GM04504 (cell line): ENCODE measurements at regions not wholly inside any gene's neighbourhood (a gene's known extent, or its start where the extent isn't known, plus 50 kb on each side); places are given as distances from the start of the nearest gene placed in this dataset.

Experiments used
- DNase-seq: peaks from one replicate; pipeline ENCODE4 v3.0.0-alpha.2; 2012; ENCODE audit warnings: low read depth

DNA sequence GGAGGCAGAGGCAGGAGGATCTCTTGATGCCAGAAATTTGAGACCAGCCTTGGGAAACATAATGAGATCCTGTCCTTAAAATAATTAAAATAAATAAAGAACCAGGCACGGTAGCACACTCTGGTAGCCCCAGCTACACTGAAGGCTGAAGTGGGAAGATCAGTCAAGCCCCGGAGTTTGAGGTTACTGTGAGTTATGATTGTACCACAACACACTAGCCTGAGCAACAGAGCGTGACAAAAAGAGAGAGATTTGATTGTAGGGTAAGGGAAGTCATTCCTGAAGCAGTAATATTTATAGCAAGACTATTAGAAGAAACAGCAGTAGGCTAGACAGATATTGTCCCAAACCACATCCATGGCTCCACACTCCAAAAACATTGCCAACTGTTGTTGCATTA lies 1408.4 kb upstream of the TENM4 start:
- DNase-seq = no peak

DNA sequence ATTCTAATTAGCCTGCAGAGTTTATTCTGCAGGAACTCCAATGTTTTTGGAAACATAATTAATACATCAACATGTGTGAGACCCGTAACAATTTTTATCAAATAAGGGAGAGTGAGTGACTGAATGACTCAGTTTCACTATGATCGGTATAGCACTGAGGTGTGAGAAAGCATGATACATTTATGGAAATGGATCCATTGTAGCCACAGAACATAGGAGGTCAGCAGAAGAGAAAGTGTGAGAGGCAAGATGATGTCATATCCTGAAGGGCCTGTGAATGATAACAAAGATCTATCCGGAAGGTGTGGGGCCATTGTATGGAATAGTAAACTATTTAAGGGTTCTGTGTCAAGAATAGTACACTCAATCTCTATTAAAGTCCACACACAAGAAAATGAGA lies 1406.1 kb upstream of the TENM4 start:
- no peak for DNase-seq

DNA sequence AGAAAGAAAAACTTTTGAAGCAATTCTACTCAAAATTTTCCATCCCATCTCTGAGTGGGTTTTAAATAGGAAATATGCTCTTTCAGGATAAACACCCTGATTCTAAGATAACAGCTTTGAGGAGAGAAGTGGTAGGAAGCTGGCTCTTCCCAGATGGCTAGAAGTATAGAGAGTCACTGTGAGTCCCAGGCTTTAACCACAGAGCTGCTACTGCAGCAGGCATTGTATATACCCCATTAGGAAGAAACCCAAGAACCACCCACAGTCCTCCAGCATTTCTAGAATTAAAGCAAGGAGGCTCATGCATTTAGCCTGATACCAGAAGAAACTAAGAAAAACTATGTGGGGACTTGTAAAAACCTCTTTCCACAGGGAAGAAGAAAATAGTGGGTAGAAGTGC lies 1405.6 kb upstream of the TENM4 start:
- no peak for DNase-seq

DNA sequence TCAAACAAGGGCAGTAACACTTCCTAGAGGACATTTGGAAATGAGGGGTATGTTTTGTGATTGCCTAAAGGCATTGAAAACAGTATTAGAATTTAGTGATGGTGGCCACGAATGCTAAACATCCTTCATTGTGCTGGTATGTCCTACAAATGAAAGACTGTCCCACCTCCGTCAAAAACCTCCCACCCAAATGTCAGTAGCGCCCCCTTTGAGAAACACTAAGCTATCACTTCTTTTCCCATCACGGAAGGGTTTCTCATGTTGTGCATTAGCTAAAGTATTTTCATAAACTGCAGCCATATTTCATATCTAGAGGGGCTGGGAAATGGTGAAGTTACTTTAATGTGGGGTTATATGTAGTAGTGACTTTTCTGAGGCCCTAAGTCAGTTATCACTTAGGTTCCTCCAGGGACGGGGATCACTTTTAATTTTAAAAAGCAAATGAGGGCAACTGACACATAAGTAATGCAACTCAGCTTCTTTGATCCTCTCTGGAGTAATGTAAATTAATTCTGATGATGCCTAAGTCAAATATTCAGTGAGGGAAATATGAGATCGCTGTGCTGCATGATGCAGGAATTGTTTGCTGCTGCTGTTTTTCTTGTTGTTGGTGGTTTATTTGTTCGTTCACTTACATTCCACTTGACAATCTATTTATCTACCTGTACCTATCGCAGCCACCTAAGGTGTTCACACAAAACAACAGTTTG lies 1403.4 kb upstream of the TENM4 start:
- no peak for DNase-seq

DNA sequence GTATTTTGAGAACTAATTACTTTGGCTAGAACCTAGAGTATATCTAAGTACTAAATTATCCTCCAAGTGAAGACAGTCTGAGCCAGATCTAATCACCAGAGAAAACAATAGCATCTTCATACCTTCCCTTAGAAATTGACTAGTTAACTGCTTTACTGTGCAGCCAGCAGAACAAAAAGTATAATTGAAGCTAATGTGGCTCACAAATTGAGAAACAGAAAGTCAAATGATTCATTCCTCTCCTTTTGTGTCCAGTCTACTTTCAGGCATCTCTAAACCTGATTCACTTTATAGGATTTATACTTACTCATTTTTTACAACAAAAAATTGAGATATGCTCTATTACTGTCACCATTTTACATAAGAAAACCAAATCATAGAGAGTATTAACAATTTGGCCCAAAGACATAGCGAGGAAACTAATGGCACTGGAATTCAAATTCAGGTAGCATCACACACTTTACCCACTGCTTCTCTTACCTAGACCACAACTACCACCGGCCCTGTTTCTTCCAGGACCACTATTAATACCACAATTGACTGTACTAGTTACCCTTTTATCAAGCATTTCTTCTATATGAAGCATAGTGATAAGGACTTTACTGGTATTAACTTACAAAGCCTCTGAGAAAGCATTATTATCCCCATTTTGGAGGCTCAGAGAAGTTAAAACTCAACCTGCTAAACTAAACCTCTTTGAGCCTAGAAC lies 1402.6 kb upstream of the TENM4 start:
- no peak for DNase-seq

DNA sequence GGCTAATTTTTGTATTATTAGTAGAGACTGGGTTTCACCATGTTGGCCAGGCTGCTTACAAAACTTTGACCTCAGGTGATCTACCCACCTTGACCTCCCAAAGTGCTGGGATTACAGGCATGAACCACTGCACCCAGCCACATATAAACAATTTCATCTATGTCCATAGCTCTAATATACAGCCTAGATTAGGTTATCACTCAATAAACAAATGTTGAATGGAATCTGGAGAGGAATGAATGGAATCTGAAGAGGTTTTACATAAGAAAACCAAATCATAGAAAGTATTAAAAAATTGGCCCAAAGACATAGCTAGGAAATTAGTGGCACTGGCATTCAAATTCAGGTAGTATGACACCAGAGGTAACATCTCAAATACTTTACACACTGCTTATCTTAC lies 1401.4 kb upstream of the TENM4 start:
- no peak for DNase-seq

DNA sequence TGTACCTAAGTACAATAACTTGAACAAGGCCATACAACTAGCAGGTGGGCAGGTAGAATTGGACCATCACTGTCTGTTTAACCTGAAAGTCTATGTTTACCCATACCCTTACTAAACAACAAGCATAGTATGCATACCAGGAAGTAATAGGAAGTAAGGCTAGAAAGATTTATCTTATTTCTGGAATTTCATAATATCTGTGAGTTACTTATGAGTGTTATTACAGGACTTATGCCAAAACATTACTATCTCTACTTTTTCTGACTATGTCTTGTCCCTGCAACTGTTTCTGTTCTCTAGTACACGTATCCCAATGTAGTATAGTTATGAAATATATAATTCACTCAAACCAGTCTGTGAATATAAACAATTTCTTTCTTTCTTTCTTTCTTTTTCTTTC lies 1400.8 kb upstream of the TENM4 start:
- no peak for DNase-seq

DNA sequence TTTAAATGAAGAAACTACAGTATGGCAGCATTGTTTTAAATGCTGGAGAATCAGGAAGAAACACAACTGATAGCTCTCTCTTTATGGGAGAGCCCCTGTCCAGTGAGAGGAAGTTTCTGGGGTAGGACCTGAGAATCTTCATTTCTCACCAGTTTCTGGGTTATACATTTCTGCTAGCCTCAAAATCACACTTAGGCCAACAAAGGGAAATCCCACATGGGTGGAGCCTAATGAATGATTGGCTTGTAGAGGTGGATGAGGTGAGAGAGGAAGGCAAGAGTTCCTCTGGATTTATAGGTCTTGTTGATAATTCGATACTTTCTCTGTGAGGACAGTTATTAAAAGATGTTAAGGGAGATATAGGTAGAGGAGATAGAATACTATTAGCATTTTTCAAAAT lies 1397.3 kb upstream of the TENM4 start:
- DNase-seq = no peak

DNA sequence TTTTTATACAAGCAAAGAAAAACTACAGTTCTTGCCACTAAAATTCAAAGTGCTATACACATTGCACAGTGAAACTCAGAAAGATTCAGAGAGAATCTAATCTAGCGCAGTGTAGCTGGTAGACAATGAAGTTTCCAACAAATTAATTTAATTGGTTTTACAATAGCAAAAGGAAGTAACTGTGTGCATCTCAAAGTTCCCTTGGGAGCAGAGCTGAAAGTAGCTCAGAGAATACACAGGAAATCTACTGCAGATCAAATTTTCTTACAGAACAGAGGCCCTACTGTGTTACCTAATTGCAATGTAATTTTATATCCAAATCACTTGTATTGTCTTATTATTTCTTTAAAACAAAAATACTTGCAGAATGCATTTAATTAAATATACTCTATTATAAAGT lies 1396.2 kb upstream of the TENM4 start:
- no peak for DNase-seq

DNA sequence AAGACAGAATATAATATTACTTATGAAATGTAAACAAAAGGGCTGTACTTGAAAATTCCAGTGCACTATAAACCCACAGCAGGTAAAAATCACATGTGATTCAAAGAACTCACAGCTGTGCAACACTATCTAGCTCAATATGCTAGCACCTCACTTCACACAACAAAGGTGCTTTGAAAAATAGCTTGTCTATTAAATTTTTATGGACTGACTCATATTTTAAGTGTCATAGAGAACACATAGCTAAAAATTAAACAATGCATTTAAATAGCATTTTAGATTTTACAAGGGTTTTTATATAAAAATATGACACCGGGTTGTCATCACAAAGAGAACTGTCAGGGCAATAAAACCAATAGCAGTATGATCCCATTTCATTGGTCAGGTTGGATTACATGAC lies 1390.5 kb upstream of the TENM4 start:
- DNase-seq = no peak

DNA sequence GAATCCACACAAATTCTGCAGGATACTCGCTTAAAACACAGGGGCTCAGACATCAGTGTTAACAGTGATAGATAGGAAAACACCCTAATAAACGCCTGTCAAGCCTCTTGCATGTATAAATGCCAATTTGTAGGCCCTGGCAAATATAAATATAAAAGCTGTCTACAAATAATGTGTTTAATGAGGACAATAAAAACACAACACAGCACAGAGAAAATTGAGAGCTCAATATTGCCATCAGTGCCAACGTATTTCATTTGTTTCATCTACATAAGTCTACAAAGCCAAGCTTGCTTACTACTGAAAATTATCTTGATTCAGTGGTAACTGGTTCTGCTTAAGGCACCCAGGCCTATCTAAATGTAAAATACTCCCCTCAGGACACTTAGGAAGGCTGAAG lies 1387.0 kb upstream of the TENM4 start:
- DNase-seq = no peak

DNA sequence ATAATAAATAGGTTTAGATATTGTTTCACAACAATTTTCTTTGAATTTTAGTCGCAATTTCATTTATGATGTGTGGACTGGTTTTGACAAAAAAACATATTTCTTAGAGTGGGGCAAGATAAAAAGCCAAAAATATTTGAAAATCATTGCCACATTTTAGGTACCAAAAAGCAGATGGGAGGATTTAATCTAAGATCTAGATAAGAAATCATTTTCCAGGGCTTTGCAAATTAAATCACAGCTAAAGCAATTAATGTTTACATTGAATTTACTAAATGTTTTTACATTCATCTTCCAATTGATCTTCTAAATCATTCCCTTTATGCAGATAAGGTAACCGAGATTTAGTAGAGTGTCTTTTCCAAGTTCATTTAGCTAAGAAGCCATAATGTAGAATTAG lies 1386.0 kb upstream of the TENM4 start:
- no peak for DNase-seq

DNA sequence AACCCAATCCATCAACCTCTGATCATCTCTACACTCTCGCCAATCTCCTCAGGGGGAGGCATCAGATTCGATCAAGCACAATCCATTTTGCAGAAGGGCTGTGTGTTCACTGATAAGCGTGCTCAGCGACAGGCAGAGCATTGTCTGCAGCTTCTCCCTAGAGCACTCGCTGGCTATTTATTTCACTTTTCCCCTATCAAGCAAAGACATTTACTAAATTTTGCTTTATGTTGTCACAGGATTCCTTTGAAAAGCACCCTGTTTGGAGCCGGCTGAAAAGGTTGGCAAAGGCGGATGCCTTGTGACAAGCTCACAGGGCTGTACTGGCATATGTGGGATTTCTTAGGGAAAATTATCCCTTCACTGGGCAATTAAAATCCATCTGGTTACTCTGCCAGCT lies 1381.5 kb upstream of the TENM4 start:
- DNase-seq = no peak

DNA sequence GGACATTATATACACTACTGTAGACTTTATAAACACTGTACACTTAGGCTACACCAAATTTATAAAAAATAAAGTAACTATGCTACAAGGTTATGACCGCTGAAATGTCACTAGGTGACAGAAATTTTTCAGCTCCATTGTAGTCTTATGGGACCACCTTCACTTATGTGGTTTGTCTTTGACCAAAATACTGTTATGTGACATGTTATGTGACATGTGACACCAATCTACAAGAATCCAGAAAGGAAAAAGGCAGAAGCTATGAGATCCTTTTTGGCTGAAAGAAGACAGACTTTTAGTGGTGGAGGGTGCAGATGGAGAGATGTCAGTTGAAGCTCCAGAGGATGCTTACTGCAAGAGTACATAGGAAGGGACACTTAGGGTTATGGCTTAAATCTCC lies 1378.4 kb upstream of the TENM4 start:
- DNase-seq = no peak

DNA sequence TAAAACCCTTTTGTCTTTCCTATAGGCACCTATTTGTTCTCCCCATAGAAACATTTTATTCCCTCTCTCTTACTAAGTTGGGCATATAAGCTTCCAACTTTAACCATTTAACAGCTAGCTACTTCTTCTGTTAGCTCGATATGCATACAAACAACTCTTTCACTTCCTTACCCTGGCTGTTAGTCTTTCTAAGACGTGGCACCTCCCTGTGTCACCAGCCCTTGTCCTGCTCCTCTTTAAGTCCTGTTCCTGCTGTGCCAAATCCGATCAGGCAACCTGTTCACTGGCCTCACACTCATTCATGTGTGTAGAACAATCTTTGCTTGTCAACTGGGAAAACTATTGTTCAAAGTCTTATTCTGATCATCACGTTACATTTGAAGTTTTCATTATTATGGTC lies 1376.1 kb upstream of the TENM4 start:
- no peak for DNase-seq

DNA sequence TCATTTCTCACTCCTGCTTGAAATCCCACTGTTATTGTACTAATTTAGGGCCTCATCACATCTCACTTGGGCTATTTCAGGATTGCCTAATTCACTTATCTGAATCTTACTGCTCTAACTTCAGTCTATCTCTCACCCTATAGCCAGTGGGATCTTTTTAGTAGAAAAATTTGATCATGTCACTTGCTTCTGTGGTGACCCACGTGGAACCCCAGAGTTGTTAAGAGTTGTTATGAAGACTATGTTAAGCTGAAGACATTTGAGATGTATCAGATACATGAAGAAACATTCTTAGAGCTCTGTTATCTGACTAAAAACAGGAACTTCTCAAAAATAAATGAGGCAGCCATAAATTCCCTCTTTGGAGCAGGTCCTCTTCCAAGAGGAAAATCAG lies 1375.6 kb upstream of the TENM4 start:
- DNase-seq = no peak

DNA sequence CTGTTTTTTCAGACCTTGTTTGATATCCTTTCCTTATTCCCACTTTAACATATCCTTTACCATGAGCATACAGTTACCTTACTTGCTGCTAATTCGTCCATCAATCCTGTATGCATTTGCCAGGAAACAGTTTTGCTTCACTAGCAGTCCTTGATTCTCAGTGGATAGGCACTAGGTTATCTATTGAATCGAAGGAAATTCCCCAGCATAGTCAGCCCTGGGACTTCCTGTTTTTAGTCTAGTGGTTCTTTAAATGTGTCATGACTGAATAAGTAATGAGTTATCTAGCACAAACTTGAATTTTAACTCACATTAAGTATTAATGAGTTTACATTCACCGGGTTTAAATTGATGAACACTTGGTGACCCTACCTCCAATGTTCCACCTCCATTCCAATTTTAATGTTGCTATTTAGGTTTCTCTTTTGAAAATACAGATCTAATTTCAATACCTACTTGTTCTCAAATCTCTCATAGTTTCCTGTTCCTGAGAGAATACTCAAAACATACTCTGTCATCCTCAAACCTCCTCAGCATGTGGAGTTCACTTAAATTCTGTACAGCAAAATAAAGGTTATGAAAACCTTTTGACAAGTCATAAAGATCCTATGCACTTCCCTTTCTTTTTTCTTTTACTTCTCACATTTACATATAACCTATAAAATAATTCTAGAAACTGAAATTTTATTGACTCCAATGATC lies 1375.1 kb upstream of the TENM4 start:
- no peak for DNase-seq

DNA sequence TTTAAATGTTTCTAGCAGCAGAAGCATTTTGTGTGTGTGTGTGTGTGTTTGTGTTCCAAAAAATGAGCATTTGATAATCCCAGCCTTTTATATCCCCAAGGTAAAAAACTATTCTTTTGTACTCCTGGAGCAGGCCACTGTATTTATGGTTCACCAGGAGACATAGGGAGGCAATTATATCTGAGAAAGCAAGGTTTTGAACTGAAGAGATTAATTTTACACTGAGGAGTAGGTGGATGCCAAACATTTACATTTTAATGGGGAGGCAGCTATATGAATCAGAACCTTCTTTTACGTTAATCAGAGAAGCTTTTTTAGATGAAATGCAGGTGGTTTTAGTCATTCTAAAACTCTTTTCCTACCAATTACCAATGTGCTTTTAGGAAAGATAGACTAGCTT lies 1374.0 kb upstream of the TENM4 start:
- DNase-seq = no peak

DNA sequence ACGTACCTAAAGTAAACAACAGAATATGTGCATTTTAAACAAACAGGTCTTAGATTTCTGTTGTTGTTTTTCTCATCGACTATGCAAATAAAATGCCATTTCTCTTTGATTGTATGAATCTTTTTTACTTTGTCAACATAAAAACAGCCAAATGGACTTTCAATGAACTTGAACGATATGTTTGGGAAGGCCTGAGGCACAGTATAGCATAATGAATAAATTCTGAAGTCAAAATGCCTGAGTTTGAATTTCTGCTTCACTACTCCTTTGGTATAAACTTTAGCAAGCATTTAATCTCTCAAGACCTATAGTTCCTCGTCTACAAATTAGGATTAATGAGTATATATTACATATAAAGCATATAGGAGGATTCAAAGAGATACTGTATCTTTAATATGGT lies 1369.9 kb upstream of the TENM4 start:
- DNase-seq = no peak

DNA sequence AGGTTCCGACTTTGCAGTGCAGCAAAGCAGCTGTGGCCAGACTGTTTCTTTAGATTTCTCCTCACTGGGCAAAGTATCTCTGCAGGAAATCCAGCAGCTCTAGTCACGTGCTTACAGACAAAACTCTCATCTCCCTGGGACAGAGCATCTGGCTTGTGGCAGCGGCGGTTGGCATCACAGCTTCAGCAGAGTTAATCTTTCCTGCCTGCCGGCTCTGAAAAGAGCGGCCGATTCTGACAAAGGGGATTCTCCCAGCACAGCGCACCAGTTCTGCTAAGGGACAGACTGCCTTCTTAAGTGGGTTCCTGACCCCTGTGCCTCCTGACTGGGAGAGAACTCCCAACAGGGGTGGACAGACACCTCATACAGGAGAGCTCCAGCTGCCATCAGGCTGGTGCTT lies 1357.3 kb upstream of the TENM4 start:
- DNase-seq = no peak

DNA sequence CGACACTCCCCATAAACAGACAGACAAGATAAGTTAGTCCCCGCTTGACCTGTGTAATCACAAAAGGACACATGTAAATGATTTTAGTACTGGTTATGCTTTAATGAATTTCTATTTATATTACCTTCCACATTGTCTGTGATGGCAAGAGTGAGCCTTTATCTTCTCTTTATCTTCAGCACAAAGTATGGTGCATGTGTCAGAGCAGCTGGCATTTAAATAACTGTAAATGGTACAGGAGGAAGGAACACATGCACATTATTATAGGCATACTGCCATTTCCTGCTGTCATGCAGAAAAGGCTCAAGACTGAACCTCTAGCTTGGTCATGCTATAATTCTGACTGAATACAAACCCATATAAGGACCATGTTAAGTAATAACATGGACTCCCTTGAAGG lies 1342.7 kb upstream of the TENM4 start:
- DNase-seq = no peak

DNA sequence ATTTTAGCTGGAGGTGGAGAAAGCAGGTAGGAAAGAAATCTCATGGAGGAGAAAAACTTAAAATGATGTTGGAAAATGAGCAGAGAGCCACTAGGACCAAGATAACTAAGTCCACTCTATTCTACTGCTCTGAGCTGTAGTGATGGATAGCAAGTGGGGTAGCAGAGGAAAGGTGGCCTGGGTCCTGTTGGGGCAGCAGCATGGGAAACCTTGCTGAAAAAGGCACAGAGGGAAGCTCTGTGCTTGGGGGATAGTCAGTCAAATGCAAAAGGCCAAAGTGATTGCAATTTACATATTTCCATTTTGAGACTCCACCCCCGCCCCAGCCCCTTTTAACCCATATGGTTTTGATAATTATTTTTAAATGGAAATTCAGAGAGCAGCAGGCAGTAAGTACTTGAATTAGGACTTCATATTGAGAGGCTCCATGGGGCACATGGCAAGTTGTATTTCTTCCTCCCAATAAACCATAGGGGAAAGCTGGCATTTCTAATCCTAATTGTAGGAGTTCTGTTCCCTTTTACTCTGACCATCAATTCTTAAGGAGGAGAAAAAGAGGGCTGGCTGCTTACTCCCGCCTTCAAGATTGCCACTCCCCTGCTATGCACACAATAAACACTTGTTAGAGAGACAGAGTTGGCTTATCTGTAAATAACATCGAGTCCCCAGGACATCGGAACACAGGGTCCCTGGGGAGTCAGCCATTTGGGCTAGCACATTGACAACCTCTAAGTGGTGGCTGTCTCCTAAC lies 1341.5 kb upstream of the TENM4 start:
- DNase-seq = no peak
